HG02943 (cell line): ENCODE measurements at regions not wholly inside any gene's neighbourhood (a gene's known extent, or its start where the extent isn't known, plus 50 kb on each side); places are given as distances from the start of the nearest gene placed in this dataset.

ENCODE experiments used
- ATAC-seq: cut with Tn5 transposase; IDR thresholded peaks from one replicate; pipeline ENCODE4 v1.9.1; 2021; ENCODE audit warnings: mild to moderate bottlenecking, low read depth, moderate library complexity; ENCODE audit not compliant: unreplicated experiment

- no peak for ATAC-seq
Measured at GRCh38 chr13:80451641-80452040, 110.7 kb upstream of the SPRY2 start.

GRCh38 chr13:80450386-80450785 lies 109.5 kb upstream of the SPRY2 start:
- ATAC-seq, result no peak

DNA sequence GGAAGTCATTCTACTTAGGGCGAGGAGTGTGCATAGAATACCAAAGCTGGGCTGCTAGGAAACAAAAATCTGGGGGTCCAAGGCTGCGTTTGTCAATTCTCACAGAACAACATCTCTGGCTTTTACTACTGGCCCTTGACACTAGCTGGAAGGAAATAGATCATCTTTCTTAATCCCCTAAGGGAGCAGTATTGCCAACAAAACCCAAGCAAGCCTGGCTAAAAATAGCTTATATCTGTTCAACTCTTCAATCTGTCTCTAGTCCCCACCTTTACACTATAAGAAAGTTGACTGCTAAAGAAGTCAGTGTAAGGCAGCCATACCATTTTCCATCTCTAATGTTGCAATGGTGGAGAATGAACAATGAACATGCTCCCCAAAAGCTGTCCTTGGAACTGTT lies 107.8 kb upstream of the SPRY2 start:
- no peak for ATAC-seq

GRCh38 chr13:80447747-80448146 lies 106.8 kb upstream of the SPRY2 start:
- no peak for ATAC-seq

GRCh38 chr13:80444240-80445015 lies 103.5 kb upstream of the SPRY2 start:
- ATAC-seq, result no peak

DNA sequence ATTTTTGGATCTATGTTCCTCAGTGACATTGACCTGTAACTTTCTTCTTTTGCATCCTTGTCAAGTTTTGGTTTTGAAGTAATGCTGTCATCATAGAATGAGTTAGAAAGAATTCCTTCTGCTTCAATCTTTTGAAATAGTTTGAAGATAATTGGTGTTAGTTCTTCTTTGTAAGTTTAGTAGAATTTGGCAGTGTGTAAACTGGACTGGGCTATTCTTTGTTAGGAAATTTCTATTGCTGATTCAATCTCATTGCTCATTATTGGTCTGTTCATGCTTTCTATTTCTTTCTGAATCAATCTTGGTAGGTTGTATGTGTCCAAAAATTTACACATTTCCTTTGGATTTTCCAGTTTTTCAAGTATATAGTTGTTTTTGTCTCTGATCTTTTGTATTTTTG lies 101.7 kb upstream of the SPRY2 start:
- no peak for ATAC-seq

DNA sequence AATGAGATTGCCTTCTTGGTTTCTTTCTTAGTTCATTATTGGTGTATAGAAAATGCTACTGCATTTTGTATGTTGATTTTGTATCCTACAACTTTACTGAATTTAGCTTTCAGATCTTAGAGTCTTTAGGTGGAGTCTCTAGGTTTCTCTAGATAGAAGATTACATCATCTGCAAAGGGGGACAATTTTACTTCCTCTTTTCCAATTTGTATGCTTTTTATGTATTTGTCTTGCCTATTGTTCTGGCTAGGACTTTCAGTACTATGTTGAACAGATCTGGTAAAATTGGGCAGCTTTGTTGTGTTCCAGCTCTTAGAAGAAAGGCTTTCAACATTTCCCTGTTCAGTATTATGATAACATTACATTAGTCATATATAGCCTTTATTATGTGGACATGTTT lies 101.0 kb upstream of the SPRY2 start:
- ATAC-seq, result no peak

DNA sequence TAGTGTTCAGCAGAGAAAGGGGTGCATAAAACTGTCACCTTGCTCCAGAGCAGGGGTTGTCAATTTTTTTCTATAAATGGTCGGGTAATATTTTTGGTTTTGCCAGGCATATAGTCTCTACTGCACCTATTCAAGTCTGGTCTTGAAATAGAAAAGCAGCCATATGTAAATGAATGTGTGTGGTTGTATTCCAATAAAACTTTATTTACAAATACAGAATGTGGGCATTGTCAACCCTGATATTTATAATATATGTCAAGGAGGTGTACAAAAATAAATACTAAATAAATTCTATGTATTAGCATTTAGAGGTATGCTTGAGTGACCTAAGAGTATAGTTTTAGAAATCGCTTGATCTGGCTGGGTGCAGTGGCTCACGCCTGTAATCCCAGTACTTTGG lies 97.6 kb upstream of the SPRY2 start:
- ATAC-seq, result no peak

DNA sequence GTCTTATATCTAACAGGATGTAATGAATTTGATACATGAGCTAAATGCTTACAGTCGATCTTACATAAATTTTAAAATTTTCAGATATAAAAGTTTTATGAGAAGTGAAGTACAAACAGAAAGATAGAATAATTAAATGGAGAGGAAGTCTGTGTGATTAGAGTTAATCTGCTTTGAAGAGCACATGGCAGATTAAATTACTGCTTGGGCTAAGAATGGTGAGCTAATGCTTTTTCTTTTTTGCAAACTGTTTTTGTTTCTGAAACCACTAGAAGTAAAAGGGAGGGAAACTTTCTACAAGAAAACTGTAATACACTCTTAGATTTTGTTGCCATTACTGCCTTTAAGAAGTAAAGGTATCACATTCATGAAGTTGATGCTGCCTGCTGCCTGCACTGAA lies 96.3 kb upstream of the SPRY2 start:
- ATAC-seq, result no peak

DNA sequence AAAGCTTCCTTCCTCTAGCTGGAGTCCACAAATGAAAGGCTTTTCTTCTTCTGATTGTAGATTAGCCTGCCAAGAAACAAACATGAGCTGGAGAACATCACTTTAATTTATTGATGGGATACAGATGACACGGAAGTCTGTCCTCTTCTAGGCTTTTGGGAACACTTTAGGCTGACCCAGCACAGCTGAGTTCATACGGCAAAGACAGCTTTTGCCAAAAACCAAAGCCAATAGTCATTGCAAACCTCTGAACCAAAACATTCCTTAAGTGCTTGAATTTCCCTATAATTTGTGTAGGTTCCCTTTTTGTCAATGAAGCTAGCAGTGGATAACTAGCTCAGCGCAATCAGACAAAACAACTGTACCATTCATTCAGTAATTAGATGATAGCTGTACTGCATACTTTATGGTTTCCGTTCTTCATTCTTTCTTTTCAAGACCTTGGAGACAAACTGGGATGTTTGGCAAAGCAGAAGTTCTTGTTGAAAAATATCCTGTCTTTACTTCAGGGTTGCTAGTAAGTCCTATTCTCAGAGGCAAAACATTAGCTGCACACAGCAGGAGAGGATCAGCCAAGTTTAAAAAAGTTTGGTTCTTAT lies 95.7 kb upstream of the SPRY2 start:
- no peak for ATAC-seq

DNA sequence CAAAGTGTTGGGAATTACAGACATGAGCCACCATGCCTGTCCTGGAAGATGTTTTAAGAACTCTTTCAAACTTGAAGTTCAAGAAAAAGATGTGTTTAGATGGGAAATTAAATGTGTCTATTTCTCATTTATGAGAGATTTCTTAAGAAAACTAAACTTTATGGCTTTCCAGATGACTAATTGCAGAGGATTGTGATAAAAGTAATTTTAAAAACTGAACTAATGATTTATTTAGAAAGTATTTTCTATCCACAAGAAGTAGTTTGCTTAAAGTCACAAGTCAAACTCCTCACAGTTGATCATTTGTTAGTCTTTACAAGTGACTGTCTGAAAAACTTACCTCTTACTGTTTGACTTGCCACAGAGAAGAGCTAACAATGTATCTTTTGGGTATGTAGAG lies 89.6 kb upstream of the SPRY2 start:
- no peak for ATAC-seq

DNA sequence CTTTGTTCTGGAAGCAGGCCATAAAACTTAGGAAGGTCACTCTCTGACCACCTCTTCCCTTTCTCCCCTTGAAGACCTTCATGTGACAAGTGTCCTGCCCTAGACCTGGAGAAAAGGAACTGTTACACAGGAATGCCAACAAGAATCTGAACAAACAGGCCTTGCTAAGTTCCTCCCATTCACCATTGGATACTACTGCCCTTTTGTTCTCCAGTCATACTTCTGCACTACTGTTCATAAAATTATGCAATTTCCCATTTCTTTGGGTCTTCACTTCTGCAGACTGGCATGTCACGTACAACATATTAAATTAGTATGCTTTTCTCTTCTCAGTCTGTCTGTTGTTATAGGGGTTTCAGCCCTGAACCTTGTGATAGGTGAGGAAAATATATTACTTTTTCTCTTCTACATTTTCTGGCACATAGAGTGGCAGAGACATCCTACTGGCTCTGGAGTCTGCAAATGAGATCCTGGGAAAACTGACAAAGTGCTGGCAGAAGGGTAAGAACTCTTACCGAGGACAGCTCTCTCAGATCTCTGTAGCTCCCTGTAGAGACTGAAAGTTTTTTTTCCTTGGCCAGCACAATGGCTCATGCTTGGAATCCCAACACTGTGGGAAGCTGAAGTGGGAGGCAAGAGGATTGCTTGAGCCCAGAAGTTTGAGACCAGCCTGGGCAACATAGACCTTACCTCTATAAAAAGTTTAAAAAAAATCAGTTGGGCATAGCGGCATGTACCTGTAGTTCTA lies 87.6 kb upstream of the SPRY2 start:
- no peak for ATAC-seq

GRCh38 chr13:80419416-80419815 lies 78.5 kb upstream of the SPRY2 start:
- ATAC-seq, result no peak

- ATAC-seq, result no peak
Measured at GRCh38 chr13:80413611-80414010, 72.7 kb upstream of the SPRY2 start.

GRCh38 chr13:80408270-80408669 lies 67.3 kb upstream of the SPRY2 start:
- ATAC-seq, result no peak

- no peak for ATAC-seq
Measured at GRCh38 chr13:80400865-80401426, 60.0 kb upstream of the SPRY2 start.

GRCh38 chr13:80400164-80400864 lies 59.4 kb upstream of the SPRY2 start:
- ATAC-seq, result no peak

DNA sequence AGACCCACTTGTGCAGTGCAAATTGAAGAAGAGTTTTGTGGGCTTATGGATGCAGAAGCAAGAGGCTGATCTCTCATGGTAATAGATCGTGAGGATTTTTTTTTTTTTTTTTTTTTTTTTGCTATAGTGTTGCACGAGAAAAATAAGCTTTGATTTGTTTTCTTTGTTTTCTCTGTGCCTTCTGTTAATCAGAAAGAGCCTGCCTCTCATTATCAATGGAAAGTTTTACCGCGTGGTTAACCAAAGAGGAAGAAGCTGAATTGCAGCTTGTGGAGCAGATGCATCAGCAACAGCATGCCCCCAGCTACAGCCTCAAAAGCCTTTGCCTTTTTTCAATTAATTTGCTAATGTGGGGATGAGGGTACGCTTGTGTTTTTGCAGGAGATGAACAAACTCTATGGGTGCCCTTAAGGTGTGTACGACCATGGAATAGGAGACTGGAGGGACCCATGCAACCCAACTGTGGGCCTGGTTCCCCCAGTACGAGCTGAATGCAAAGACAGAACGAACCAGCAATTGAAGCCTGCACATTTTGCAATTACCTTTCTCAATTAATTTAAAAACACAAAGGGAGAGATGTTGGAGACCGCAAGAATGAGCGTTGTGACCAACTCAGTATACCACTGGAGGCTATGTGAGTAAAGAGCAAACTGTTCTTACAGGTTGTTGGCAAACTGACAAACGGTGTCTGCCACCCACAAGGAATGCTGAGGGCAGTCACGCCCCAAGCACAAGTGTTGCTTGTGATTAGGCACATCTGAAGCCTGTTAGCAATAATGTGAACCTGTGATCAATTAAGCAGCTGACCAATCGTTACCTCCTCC lies 58.6 kb upstream of the SPRY2 start:
- ATAC-seq, result no peak
